ENCODE measurements at regions not wholly inside any gene's neighbourhood (a gene's known extent, or its start where the extent isn't known, plus 50 kb on each side); places are given as distances from the start of the nearest gene placed in this dataset.

DNA sequence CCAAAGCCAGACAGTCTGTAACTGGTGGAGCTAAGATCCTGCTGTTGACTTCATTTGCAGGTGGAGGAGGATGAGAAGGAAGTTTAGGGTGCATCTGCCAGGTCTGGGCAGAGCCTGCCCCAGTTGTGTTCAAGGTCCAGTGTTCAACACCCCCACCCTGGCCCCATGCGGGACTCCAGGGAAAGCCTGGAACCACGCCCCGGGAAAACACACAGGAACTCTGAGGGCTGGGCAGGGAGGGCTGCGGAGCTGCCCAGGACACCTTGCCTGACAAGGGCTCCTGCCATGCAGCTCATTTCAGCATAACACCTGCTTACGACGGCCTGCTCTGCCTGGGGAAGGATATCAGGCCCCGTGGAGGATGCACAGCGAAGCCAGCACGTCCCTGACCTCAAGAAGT lies 286.3 kb downstream of the XXYLT1 start:
- no peaks in the 10 kb centered on the region for H3K9me3 ChIP-seq (ENCODE audit: control insufficient read depth in 2 of 3, low read length in 3 of 3)
- H3K4me1 ChIP-seq (ENCODE audit: control insufficient read depth in 2 of 2, insufficient read depth in 2 of 2, low read length in 2 of 2) = no peaks in the 10 kb centered on the region
- Mint-ChIP-seq H3K36me3 (peaks cover 0 to 9% (median 0%) of the 10 kb centered on the region in 5 donors), H3K4me1 (peaks cover 0 to 4% (median 0%) of the 10 kb centered on the region in 7 donors), H3K27me3 (peaks cover 8 to 21% (median 13%) of the 10 kb centered on the region in 5 donors), H3K27ac (no peak overlapping the region), H3K9me3 (peaks cover 0 to 18% (median 4%) of the 10 kb centered on the region in 11 donors), H3K4me3 (no peak overlapping the region)
- intact Hi-C loops (cut with micrococcal nuclease) = no loop called here
- ATAC-seq = no peak
- DNase-seq = no peak
- H3K36me3 ChIP-seq (ENCODE audit: control insufficient read depth in 2 of 3, insufficient read depth in 3 of 3, low read length in 3 of 3) = no peaks in the 10 kb centered on the region
- H3K27ac ChIP-seq (ENCODE audit: low read depth, low read length) = no peak overlapping the region
- no peak overlapping the region for H3K4me3 ChIP-seq (ENCODE audit: low read length)
- ChIA-PET POLR2A (no interaction called here), CTCF (no interaction called here)
- H3K27me3 ChIP-seq (ENCODE audit: control insufficient read depth in 2 of 2, insufficient read depth in 2 of 2, low read length in 2 of 2) = no peaks in the 10 kb centered on the region

DNA sequence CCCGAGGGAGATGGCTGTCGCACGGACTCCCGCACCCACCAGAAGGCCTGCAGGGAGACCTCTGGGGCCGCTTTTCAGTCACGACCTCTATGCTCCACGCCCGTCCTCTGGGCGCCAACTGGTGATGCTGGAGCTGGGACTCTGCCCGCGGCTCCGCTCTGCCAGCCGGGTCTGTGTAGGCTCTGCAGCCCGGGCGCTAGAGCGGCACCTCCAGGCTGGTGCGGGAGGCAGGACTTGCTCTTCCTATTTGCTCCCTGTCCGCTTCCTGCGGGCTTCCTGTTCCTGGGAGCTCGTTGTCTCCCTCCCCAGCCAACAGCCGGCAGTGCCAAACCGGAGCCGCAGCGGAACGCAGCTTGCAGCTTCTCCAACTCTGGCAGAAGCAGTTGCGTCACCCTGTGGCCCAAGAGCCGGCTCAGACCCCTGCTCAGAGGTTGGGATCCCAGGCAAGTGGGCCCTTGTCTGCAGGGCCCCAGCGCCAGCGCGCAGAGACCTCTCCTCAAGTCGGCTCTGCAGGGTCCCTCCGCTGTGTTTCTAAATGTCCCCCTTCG lies 285.9 kb downstream of the XXYLT1 start:
- Histone ChIP-seq H3K27ac (ENCODE audit: low read depth, low read length) (no peak overlapping the region), H3K4me1 (ENCODE audit: control insufficient read depth in 2 of 2, insufficient read depth in 2 of 2, low read length in 2 of 2) (no peaks in the 10 kb centered on the region), H3K9me3 (ENCODE audit: control insufficient read depth in 2 of 3, low read length in 3 of 3) (no peaks in the 10 kb centered on the region), H3K36me3 (ENCODE audit: control insufficient read depth in 2 of 3, insufficient read depth in 3 of 3, low read length in 3 of 3) (no peaks in the 10 kb centered on the region), H3K27me3 (ENCODE audit: control insufficient read depth in 2 of 2, insufficient read depth in 2 of 2, low read length in 2 of 2) (no peaks in the 10 kb centered on the region), H3K4me3 (ENCODE audit: low read length) (no peak overlapping the region)
- Mint-ChIP-seq H3K4me1 (peaks cover 0 to 5% (median 0%) of the 10 kb centered on the region in 7 donors), H3K27me3 (peaks cover 8 to 17% (median 13%) of the 10 kb centered on the region in 5 donors), H3K9me3 (peaks cover 0 to 18% (median 4%) of the 10 kb centered on the region in 11 donors), H3K27ac (no peak overlapping the region), H3K4me3 (no peak overlapping the region), H3K36me3 (peaks cover 0 to 9% (median 0%) of the 10 kb centered on the region in 5 donors)
- DNase-seq = no peak
- POLR2A ChIA-PET = no interaction called here
- ATAC-seq = peak; percentile 26
- CTCF ChIA-PET = no interaction called here
- intact Hi-C loops (cut with micrococcal nuclease) = no loop called here

DNA sequence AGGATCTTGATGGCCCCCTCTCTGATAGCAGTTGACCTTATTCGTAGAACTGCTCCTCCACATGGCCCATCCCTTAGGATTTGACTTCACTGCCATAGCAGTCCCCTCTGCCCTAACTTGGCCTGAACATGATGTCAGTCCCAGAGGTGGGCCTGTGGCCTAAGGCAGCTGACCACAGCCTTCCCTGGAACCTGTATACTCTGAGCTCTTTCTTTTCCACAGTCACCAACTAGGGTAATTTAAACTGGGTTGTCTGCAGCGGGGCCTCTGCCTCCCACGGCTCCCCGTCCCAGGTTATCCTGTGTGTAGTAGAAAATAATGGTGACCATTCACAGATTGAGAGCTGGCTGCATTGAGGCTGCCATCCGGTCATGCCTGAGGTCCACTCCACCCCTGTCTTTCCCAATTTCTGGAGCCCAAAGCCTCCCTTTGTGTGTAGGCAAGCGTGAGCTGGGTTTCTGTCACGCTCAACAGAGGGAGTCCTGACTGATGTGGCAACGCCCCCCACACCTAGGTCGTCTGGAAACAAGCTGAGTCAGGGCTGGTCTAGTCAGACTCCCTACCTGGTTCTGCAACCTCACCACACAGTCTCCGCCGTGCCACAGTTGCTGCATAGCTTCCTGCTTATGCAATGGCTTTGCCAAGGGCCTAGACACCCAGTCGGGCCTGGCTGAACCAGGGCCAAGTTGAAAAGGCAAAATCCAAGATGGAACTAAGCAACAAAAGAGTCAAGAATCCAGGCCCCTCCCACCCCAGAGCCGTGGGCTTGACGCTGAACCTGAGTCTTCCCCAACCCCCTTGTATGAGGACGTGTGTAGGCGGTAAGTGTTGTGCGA lies 284.5 kb downstream of the XXYLT1 start:
- ChIA-PET CTCF (no interaction called here), POLR2A (no interaction called here)
- Histone ChIP-seq H3K4me1 (ENCODE audit: control insufficient read depth in 2 of 2, insufficient read depth in 2 of 2, low read length in 2 of 2) (no peaks in the 10 kb centered on the region), H3K36me3 (ENCODE audit: control insufficient read depth in 2 of 3, insufficient read depth in 3 of 3, low read length in 3 of 3) (no peaks in the 10 kb centered on the region), H3K27ac (ENCODE audit: low read depth, low read length) (no peak overlapping the region), H3K9me3 (ENCODE audit: control insufficient read depth in 2 of 3, low read length in 3 of 3) (no peaks in the 10 kb centered on the region), H3K27me3 (ENCODE audit: control insufficient read depth in 2 of 2, insufficient read depth in 2 of 2, low read length in 2 of 2) (no peaks in the 10 kb centered on the region), H3K4me3 (ENCODE audit: low read length) (no peak overlapping the region)
- Mint-ChIP-seq H3K4me1 (peaks cover 0 to 5% (median 0%) of the 10 kb centered on the region in 7 donors), H3K36me3 (peaks cover 0 to 9% (median 0%) of the 10 kb centered on the region in 5 donors), H3K9me3 (peaks cover 0 to 15% (median 4%) of the 10 kb centered on the region in 11 donors), H3K27me3 (peaks cover 8 to 15% (median 13%) of the 10 kb centered on the region in 5 donors), H3K27ac (no peak overlapping the region), H3K4me3 (no peak overlapping the region)
- DNase-seq = no peak
- intact Hi-C loops (cut with micrococcal nuclease) = no loop called here
- ATAC-seq = peak; percentile 80

DNA sequence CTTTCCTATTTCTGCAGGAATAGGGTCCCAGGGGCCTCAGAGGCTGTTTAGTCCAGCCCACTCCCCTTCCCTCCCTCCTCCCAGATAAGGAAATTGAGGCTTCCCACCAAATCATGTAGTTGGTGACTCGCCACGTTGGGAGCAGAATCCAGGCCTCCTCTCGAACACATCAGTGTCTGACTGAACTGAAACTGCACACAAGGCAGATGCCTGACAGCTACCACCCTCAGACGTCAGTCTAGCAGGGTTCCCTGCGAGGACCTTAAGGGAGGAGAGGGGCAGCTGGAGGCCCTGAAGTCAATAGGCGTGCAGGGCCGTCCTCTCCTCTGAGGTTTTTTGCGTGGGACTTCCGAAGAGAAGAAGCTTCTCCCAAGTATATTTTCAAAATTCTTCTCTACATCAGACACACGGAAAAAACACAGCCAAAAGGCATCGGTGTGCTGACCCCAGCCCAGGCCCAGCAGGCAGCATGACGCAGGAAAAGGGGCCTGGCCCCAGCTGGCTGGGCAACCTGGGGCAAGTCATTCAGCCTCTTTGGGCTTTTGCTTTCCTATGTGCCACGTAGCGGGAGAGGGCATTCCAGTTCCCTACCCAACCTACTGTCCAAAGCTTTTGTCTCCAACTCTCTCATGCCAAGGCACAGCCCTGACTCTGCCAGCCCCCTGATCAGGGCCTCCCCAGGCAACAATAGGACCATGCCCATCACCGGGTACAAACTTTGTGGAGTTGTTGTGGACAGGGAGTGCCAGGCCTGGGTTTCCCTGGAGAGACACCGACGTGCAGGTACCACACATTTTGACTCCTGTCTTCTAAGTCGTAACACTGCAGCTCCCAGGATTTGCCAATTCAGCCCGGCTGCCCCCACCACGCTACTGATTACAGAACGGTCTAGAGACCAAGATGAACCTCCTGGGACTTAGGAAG lies 283.1 kb downstream of the XXYLT1 start:
- H3K4me1 Mint-ChIP-seq = peaks cover 0 to 5% (median 0%) of the 10 kb centered on the region in 7 donors
- ATAC-seq (no peak), DNase-seq (no peak)
- no peak overlapping the region for H3K27ac Mint-ChIP-seq
- no peak overlapping the region for H3K27ac ChIP-seq (ENCODE audit: low read depth, low read length)
- H3K4me3 Mint-ChIP-seq = no peak overlapping the region
- H3K27me3 Mint-ChIP-seq = peaks cover 8 to 10% (median 8%) of the 10 kb centered on the region in 5 donors
- H3K36me3 Mint-ChIP-seq = no peaks in the 10 kb centered on the region
- intact Hi-C loops (cut with micrococcal nuclease) = no loop called here
- H3K9me3 Mint-ChIP-seq = peaks cover 0 to 2% (median 0%) of the 10 kb centered on the region in 11 donors
- no peaks in the 10 kb centered on the region for H3K36me3 ChIP-seq (ENCODE audit: control insufficient read depth in 2 of 3, insufficient read depth in 3 of 3, low read length in 3 of 3)
- ChIA-PET POLR2A (no interaction called here), CTCF (interaction anchor here (0.6 kb wide), 1 partner anchor 28 kb away, joined by 3 read pairs; no protein-coding TSS in a partner anchor)
- H3K4me3 ChIP-seq (ENCODE audit: low read length) = no peak overlapping the region
- no peaks in the 10 kb centered on the region for H3K4me1 ChIP-seq (ENCODE audit: control insufficient read depth in 2 of 2, insufficient read depth in 2 of 2, low read length in 2 of 2)
- no peaks in the 10 kb centered on the region for H3K9me3 ChIP-seq (ENCODE audit: control insufficient read depth in 2 of 3, low read length in 3 of 3)
- H3K27me3 ChIP-seq (ENCODE audit: control insufficient read depth in 2 of 2, insufficient read depth in 2 of 2, low read length in 2 of 2) = no peaks in the 10 kb centered on the region

DNA sequence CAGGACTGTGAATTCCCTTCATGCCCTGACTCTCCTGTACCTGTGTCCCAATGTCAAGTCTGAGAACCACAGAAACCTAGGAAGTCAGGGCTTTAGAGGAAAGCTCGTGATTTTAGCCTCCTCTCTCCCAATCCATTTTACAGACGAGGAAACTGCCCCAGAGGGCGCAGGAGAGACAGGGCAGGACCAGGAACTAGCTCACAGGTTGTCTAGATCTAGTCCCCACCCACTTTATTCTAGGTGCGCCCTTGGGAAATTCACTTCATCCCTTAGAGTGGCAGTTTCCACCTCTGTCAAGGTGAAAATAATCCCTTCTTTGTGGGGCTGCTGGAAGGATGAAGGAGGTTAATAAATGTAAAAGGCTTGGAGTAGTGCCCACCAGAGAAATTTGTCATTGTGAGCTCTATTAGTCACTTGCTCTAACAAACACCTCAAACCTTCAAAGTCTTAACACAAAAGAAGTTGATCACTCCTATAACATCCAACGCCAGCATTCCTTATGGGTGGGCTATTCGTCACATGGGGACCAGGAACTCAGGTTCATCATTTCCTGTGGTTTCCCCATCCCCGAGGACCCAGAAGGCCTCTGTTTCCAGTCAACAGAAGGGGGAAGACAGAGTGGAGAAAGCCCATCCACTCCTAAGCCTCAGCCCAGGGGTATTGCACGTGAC lies 282.3 kb downstream of the XXYLT1 start:
- H3K4me3 ChIP-seq (ENCODE audit: low read length) = no peak overlapping the region
- ATAC-seq (no peak), DNase-seq (no peak)
- Mint-ChIP-seq H3K27ac (no peak overlapping the region), H3K36me3 (no peaks in the 10 kb centered on the region), H3K9me3 (peaks cover 0 to 1% (median 0%) of the 10 kb centered on the region in 11 donors), H3K27me3 (peaks cover 6 to 10% (median 8%) of the 10 kb centered on the region in 5 donors), H3K4me3 (no peak overlapping the region), H3K4me1 (peaks cover 0 to 5% (median 0%) of the 10 kb centered on the region in 7 donors)
- no peaks in the 10 kb centered on the region for H3K9me3 ChIP-seq (ENCODE audit: control insufficient read depth in 2 of 3, low read length in 3 of 3)
- intact Hi-C loops (cut with micrococcal nuclease) = no loop called here
- POLR2A ChIA-PET = no interaction called here
- CTCF ChIA-PET = no interaction called here
- H3K36me3 ChIP-seq (ENCODE audit: control insufficient read depth in 2 of 3, insufficient read depth in 3 of 3, low read length in 3 of 3) = no peaks in the 10 kb centered on the region
- no peaks in the 10 kb centered on the region for H3K4me1 ChIP-seq (ENCODE audit: control insufficient read depth in 2 of 2, insufficient read depth in 2 of 2, low read length in 2 of 2)
- no peak overlapping the region for H3K27ac ChIP-seq (ENCODE audit: low read depth, low read length)
- H3K27me3 ChIP-seq (ENCODE audit: control insufficient read depth in 2 of 2, insufficient read depth in 2 of 2, low read length in 2 of 2) = no peaks in the 10 kb centered on the region

DNA sequence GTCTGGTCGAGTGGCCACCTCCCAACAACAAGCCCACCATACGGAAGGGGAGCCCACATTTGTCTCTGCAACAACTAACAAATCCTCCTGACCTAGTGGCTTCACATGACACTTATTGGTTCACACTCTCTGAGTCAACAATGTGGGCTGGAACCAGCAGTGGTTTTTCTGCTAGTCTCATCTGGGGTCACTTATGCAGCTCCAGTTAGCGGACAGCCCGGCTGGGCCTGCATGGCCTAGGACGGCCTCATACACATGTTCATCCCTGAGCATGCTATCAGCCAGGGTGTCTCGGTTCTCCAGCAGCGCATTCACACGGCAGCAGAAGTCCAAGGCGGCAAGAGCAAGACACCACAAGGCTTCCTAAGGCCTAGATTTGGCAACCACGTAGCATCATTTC lies 281.7 kb downstream of the XXYLT1 start:
- no peak overlapping the region for H3K4me3 Mint-ChIP-seq
- CTCF ChIA-PET = no interaction called here

More for the DNA sequence above, 281.7 kb downstream of the XXYLT1 start:
- H3K27ac Mint-ChIP-seq = peak overlapping the region in 1 of 9 donors; percentile 23
- Histone ChIP-seq H3K36me3 (ENCODE audit: control insufficient read depth in 2 of 3, insufficient read depth in 3 of 3, low read length in 3 of 3) (no peaks in the 10 kb centered on the region), H3K9me3 (ENCODE audit: control insufficient read depth in 2 of 3, low read length in 3 of 3) (no peaks in the 10 kb centered on the region), H3K27me3 (ENCODE audit: control insufficient read depth in 2 of 2, insufficient read depth in 2 of 2, low read length in 2 of 2) (no peaks in the 10 kb centered on the region), H3K4me1 (ENCODE audit: control insufficient read depth in 2 of 2, insufficient read depth in 2 of 2, low read length in 2 of 2) (no peaks in the 10 kb centered on the region), H3K4me3 (ENCODE audit: low read length) (no peak overlapping the region), H3K27ac (ENCODE audit: low read depth, low read length) (no peak overlapping the region)
- ATAC-seq = no peak
- peaks cover 0 to 5% (median 0%) of the 10 kb centered on the region in 7 donors for H3K4me1 Mint-ChIP-seq
- no peak for DNase-seq
- no peaks in the 10 kb centered on the region for H3K36me3 Mint-ChIP-seq
- POLR2A ChIA-PET = no interaction called here
- peaks cover 3 to 8% (median 4%) of the 10 kb centered on the region in 5 donors for H3K27me3 Mint-ChIP-seq
- peaks cover 0 to 1% (median 0%) of the 10 kb centered on the region in 11 donors for H3K9me3 Mint-ChIP-seq
- intact Hi-C loops (cut with micrococcal nuclease) = no loop called here

Data from naive thymus-derived CD4-positive, alpha-beta T cell (primary cell).